OCI-M2 (cell line): ENCODE measurements at regions not wholly inside any gene's neighbourhood (a gene's known extent, or its start where the extent isn't known, plus 50 kb on each side); places are given as distances from the start of the nearest gene placed in this dataset.

Experiments used
- DNase-seq: peaks from one replicate; lab custom pipeline; 2025; ENCODE audit not compliant: unreplicated experiment; lab: John Stamatoyannopoulos, UW

DNA sequence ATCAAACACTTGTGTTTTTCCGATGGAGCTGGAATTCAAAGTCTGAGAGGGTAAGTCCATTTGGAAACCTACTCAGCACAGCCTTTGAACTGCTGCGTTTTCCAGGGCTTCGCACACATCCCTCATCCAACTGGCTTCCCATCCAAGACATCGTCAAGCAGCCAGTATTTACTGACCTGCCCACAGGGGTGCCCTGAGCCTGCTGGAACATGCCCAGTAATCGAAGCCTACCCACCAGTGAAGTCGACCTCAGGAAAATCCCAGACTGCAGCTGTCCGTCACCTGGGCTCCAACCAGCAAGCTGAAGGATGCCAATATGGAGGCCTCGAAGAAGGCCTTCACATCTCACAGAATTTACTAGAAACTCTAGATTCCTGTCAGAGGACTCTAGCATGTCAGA, 261.6 kb downstream of the PLPP3 start:
- no peak for DNase-seq

DNA sequence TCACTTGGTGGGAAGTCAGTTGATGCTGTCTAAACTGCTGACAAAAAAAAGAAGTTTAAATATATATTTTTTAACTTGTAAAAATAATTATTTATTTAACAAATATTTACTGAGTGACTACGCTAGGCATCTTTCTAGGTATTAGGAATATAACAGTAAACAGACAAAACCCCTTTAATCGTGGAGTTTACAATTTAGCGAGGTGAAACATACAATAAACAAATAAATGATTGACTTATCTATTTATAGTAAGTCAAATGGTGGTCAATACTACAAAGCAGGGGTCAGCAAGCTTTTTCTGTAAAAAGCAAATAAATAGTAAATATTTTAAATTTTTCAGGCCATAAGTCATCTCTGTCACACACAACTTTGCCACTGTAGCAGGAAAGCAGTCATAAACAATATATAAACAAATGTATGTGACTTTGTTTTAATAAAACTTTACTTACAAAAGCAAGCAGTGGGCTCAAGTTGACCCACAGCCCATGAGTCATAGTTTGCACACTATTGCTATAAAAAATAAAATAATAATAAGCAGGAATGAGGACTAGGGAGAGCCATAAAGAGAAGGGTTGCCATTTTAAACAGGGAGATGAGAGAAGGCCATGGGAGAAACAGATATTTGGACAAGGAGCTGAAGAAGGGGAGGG, 263.9 kb downstream of the PLPP3 start:
- no peak for DNase-seq

DNA sequence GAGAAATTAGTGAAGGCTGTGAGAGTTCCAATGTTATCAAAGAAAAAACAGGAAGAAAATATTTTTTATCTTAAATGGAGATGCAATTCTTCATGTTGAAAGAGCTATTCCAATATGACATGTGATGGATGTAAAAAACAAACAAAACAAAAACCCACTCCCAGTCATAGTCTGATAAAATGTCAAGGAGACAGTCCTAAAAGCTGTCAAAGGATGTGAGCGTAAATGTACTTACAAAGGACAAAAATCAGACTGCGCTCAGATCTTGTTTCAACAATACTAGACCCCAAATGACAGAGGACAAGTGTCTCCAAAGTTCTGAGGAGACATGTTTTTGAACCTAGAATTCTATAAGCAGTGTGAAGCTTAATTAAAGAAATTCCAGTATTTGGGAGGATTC, 265.8 kb downstream of the PLPP3 start:
- no peak for DNase-seq

DNA sequence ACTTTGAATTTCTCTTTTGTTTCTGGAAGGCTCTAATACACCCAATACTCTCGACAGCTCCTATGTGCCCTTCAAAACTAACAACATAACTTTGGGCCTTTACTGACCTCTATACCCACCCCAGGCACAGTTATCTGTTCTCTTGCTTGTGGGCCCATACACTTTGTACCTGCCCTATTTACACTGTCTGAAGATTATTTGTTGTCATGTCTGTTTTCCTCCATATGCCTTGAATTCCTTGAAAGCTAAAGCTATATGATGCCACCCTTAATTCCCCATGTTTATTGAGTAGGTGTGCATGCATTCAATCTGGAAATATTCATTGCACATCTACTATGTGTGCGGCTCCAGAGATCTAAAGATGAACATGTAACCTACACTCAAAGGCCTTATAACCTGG, 267.6 kb downstream of the PLPP3 start:
- no peak for DNase-seq

DNA sequence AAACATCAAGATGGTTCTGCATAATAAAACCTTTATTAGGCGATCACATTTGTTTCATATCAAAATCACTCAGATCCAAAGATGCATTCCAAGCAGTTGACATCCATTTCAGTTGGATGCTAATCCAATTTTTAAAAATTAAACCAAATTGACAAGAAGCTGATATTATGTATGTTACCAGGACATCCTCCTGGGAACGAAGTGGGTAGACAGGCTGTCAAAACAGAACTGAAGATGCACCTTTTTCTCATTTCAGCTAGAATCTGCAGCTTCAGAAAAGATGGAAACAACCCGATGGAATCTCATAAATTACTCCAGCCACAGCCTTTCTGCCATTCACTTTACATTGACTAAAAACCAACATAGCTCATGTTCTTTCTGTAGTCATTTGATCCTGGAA, 268.4 kb downstream of the PLPP3 start:
- DNase-seq, result no peak

DNA sequence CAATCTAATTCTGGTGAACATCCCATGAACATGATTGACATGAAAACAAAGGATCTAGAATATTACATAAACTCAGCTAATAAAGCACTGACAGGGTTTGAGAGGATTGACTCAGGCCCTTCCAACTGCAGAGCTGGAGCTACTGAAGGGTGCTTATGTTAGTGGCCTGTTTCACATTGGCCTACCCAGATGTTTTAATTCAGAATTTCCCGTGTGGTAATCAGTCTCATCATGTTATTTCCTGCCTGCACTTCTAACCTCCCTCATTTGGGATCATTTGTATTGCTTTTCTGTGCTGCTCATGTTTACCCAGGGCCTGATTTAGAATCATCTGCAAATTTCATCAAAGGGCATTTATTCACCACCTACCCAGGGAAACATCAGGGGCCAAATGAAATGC, 270.3 kb downstream of the PLPP3 start:
- DNase-seq, result no peak

DNA sequence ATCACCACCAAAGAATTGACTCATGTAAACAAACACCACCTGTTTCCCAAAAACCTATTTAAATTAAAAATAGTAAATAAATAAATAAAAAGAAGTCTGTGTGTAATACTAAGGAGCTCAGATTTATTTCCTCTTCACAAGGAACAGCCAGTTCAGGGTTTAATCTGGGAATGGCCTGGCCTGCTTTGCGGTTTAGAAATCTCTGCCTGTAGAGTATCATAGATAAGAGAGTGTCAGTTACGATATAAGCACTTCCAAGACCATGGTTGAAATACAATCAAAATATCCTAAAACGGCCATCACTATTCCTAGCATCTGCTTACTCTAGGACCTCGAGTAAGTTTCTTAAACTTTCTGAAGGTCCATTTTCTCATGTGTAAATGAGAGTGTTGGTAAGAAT, 274.4 kb downstream of the PLPP3 start:
- no peak for DNase-seq

DNA sequence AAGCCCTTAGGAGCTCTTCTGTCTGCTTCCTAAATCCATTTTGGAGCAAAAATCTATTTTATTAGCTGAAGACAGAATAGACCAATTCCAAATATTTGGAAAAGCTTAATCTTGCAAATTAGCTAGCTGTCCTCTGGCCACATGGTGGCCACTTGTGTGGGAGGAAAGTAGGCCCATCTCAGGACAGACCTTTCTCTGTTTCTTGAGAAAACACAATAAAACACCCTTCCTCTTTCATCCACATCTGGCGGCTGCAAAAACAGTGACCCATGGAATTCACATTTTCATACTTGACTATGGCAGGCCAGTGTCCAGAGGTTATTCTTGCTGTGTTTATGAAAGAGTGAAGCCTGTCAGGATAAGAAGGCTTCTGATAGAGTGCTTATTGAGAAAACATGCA, 275.6 kb downstream of the PLPP3 start:
- DNase-seq, result no peak

DNA sequence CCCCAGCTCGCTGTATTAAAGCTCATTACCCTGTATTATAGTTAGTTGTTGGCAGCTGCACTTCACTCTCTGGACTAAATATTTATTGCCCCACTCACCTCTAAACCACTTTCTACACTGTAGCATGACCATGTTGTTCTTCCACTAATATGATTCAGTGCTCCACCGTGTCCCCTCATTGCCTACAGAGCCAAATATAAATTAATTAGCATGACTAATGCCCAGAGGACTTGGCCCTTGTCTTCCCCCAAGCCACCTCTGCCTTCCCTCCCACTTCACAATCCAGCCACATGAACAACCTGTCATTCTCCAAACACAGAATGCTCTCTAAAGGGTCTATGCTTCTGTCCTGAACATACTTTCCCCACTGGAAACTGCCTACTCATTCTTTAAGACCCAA, 276.5 kb downstream of the PLPP3 start:
- no peak for DNase-seq

DNA sequence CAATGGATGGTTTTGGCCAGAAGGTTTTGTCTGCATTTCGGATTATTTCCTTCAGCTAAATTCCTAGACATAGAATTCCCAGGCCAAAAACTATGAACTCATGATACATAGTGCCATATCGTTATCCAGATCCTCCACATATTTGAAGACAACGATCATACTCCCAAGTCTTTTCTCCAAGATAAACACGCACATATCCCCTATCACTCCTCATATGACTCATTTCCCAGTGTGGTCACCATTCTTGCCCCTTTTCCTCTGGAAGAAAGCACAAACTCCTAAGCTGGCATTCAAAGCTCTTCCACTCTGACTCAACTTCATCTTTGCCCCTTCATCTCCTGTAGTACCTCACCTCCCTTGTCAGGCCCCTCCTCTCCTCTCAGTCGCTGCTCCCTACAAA, 277.6 kb downstream of the PLPP3 start:
- DNase-seq, result no peak

DNA sequence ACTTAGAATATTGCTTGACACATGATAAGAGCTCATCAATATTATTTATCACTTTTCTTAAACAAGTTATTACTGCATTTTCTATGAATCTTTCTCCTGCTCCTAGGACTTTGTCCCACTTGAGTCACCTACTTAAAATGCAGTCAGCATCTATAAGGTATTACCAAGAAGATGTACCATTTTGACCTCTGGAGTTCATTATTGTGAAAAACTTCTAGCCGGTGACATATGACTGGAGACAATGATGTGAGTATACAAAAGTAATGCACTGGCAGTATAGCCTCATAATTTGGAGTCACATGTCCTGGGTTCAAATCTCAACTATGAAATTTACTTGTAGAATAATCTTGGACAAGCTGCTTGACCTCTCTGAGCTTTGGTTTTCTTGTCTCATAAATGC, 278.5 kb downstream of the PLPP3 start:
- DNase-seq, result no peak

DNA sequence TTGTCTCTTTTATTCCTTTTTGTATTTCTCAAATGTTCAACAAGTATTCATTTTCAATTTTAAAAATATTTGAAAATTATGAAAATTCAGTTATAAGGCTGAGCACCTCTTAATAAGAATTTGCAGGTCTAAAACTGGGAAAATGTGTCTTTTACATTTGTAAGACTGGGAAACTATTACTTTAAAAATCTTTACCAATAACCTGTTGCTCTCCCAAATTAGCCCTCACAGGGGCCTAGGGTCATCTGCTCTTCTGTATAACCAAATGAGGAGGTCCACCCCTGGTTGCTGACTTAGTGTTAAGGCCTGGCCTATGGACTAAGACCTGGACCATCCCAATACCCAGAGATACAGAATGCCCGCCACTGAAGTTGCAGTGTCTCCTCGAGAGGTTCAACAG, 280.5 kb downstream of the PLPP3 start:
- no peak for DNase-seq

DNA sequence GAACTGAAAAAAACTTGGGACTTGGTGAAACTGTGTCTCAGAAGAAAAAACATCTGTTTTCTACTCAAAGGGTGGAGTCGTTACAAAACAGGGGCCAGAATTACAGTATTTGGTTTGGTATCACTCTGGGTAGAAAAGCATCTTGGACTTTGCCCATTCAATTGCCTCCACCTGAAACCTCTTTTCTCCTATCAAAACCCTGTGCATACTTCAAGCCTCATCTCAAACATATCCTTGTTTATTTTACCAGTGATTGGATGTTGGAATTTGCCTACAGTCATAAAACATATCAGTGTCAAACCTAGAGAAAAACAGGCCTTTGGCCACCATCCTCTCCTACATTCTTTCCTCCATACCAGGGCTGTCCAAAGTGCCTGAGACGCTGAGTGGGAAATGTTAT, 281.5 kb downstream of the PLPP3 start:
- no peak for DNase-seq

DNA sequence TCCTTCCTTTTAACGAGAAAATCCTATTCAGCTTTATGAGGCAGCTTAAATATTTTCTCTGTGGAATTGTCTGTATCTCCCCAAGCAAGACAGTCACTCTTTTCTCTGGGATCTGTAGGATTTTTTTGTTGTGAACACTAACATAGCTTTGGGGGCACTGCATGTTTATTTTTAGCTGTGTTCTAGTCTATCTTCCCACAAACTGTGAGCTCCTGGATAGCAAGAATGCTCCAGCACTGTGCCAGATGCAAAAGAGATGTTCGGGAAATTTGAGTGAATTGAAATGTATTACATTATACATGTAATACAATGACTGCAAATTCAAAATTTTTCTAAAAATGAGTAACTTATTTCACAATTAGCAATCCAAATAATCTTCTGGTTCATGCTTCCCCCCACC, 282.2 kb downstream of the PLPP3 start:
- DNase-seq, result no peak

DNA sequence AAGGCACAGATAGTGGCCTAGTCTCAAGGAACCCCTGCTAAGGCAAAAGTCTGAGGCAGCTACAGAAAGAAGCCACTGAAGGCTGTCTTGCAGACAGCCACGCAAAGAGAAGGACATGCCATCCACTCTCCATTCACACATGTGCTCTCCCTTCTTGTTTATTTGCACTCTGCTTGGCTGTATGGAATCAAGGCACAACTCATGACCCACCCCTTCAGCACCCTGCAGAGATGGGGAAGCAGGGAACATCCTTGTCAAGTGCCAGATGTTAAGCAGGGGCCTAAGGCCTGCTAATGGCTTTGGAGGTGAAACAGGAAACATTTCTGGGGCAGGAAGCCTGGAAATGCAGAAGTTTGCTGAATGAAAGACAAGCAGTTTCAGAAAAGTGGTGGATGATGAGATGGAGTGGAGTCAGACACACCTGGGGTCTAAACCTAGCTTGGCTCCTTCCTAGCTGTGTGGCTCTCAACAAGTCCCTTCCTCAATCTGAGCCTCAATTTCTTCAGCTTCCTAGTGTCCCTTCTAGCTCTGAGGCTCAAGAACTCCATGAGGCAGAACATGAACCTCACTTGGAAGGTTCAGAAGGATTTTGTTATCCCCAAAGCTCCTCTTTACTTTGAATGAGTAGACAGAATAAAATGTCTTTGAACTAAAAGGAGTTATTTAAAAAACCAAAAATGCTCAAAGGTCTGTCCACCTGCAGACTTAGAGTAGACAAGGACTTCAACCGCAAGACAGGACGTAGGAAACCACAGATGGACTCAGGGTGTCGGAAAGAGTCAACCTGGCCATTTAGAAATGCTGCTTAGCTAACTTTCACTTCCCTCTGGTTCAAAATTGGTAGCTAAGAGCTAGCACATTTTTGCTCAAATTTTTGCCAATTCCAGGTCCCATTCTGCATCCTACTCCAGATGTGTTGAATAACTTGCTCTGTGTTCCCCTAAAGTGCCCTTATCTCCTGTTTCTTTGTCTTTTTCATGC, 283.1 kb downstream of the PLPP3 start:
- no peak for DNase-seq

DNA sequence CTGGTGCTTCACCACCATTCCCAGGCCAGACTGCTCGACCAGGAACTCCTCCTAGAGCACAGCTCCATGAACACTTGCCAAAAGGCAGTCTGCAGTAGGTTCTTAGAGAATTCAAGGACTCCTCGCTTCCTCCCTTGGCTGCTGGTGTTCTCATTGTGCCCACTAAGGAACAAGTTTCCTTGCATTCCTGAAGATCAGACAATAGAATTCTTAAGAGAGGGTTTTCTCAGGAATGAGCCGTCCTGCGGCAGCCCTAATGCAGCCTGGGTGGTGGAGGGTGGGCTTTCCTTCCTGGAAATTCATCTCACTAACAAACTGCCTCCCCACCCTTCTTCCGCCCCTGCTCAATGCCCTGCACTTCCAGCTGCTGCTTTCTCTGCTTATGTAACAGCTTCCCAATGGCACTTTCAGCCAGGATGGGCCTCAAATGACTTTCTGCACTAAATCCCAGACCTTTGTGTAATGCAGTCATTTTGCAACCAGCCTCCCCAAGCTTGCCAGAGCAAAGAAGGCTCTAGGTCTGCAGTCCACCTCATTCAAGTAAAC, 287.9 kb downstream of the PLPP3 start:
- no peak for DNase-seq

DNA sequence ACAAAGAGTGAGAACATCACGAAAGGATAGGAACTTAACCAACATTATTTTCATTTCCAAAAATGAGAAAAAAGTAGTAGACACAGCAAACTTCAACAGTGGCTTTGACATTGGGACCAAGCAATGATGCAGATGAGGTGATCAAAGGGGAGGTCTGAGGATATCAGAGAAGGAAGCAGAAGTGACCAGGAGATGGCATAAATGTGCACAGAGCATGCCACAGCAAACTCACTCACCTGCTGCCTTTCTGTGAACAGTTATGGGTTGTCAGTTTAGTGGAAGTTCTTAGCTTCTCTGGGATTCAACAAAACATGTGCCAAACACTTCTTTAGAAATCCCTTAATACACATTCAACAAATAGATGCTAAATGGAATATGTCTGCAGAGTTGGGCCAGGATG, 290.1 kb downstream of the PLPP3 start:
- no peak for DNase-seq

DNA sequence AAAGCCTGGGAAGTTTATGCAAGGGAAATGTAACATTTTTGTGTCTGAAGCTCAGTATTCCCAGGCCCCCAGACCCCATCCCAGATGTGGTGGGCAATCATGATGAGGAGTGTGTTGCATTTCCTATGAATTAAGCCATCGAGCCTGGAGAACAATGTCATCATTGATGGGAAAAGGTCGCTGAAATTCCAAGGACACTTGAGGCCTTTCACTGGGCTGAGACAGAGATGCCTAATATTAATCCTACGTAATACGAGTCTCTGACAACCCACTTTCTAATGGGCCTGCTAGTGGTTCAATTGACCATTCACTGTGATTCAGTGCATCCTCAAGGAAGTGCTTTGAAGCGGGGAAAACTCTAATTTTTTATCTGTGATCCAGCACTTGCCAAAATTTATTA, 291.6 kb downstream of the PLPP3 start:
- DNase-seq, result no peak

DNA sequence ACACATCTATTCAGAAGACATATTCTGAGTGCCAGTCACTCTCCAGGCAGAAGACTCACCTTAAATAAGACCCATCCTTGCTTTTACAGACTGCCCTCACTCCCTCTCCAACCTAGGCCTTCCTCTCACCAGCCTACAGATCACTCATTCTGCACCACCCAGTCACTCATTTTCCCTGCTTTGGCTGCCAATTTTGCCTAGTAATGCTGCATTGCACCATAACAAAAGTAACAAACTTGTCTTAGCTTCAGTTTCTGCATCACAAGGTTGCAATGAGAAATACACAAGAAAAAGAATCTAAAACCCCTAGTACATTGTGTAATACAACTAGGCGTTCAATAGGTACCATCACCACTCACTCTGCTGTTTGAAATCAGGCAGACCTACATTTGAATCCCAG, 292.4 kb downstream of the PLPP3 start:
- DNase-seq, result no peak

DNA sequence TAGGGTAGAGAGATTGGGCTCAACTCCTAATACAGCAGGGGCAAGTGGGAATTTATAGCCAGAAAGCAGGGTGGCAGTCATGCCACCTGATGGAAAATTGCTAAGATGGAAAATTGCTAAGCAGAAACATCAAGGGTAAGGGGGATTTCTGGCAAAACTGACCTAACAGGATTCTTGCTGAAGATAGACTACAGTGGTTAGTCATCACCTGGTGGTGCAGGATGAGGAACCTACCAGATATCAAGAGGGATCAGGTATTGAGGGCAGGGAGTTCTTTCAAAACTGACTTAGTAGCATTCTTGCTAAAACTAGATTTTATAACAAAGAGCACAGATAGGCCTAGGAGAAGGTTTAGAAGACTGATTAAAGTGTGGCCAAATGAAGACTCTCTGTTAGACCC, 292.9 kb downstream of the PLPP3 start:
- DNase-seq, result no peak

DNA sequence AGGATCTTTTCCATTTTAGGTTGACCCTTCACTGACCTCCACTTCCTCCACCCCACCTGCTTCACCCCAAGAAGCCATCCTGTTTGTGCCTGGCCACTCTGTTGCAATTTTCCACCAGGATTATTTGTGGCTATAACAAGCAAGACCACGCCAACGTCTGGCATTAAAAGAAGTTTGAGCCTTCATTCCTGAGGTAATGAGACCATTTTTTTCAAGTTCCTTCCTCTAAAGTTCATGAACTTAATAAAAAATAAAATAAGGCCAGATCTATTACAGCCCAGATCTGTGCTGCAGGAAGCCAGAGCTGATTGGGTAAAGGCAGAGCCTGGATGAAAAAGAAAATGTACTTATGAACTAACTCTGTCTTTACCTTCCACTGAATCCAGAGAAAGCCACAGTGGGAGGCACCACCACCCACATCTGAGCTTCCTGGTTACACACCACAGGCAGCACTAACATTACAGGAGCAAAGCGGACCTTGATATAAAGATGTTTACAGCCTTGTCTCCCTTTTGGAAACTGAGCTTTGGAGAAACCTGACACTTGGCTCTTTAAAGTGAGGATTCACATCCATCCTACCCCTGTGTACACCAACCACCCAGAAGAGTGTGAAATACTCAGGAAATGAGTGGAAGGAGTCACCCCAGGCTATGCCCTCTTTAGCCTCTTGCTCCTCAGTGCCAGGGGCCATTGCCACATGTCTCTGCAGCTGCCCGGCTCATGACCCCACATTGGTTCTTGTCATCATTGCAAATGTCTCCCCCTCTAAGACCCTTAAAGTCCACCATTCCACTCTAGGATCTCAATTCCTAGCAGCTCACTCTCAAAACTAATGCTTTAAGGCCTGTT, 293.6 kb downstream of the PLPP3 start:
- DNase-seq, result no peak
